Breast epithelium (tissue), 3 donors: ENCODE measurements at regions not wholly inside any gene's neighbourhood (a gene's known extent, or its start where the extent isn't known, plus 50 kb on each side); places are given as distances from the start of the nearest gene placed in this dataset.

Source experiments
- POLR2A ChIP-seq: fragments of 450-650 bp; IDR thresholded peaks from one replicate; pipeline ENCODE4 v1.6.1; 2016; ENCODE audit warnings: antibody characterized with exemption, mild to moderate bottlenecking, moderate library complexity
- TF ChIP-seq, protein P1 (sequence below), 3 donors: fragments of 450-650 bp; IDR thresholded peaks; one replicate each; pipeline ENCODE4 v1.5.1; 2016 to 2017; ENCODE audit warnings: antibody characterized with exemption in 3 of 3, mild to moderate bottlenecking in 3 of 3, moderate library complexity in 3 of 3

DNA sequence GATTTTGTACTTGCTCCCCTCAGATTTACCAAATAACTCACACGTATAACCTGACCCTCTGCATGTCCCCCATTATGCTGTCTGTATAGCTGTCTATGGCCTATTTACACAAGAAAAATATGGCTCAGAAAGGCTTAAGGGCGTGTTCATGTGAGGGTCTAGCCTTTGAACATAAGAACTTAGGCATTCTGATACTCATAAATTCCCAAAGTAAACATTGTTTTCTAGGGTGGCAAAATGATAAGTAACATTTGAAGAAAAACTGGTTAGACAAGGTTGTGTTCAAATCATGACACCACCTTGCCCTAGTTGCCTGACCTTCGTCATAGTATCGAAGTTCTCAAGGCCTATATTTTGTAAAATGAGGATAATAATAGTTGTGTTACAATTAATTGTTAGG is 394.6 kb downstream of the LRRIQ3 start:
- TF ChIP-seq, protein P1, sequence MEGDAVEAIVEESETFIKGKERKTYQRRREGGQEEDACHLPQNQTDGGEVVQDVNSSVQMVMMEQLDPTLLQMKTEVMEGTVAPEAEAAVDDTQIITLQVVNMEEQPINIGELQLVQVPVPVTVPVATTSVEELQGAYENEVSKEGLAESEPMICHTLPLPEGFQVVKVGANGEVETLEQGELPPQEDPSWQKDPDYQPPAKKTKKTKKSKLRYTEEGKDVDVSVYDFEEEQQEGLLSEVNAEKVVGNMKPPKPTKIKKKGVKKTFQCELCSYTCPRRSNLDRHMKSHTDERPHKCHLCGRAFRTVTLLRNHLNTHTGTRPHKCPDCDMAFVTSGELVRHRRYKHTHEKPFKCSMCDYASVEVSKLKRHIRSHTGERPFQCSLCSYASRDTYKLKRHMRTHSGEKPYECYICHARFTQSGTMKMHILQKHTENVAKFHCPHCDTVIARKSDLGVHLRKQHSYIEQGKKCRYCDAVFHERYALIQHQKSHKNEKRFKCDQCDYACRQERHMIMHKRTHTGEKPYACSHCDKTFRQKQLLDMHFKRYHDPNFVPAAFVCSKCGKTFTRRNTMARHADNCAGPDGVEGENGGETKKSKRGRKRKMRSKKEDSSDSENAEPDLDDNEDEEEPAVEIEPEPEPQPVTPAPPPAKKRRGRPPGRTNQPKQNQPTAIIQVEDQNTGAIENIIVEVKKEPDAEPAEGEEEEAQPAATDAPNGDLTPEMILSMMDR (IDR thresholded peaks at IDR 0.05) = no peak
- TF ChIP-seq POLR2A = no peak
